ENCODE measurements at regions not wholly inside any gene's neighbourhood (a gene's known extent, or its start where the extent isn't known, plus 50 kb on each side); places are given as distances from the start of the nearest gene placed in this dataset.

DNA sequence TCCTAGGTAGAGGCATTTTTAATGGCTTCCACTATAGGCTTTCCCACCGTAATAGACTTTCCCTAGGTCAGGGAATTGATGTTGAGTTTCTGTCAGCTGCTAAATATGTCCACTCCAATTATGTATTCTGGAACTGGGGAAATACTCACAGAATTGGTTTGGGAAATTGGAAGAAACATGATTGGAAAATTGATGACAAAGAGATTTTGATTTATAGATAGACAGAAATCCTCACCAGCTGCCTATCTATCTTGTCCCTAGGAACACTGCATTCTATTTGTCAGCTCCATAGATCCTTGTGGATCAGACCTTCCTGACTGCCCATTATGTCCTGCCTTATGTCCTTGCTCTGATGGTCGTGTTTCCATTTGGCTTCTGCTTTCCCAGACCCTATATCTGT is 75.6 kb upstream of the TNIK start:
- H3K27me3 Mint-ChIP-seq, result no peaks in the 10 kb centered on the region
- TF ChIP-seq, protein P1, sequence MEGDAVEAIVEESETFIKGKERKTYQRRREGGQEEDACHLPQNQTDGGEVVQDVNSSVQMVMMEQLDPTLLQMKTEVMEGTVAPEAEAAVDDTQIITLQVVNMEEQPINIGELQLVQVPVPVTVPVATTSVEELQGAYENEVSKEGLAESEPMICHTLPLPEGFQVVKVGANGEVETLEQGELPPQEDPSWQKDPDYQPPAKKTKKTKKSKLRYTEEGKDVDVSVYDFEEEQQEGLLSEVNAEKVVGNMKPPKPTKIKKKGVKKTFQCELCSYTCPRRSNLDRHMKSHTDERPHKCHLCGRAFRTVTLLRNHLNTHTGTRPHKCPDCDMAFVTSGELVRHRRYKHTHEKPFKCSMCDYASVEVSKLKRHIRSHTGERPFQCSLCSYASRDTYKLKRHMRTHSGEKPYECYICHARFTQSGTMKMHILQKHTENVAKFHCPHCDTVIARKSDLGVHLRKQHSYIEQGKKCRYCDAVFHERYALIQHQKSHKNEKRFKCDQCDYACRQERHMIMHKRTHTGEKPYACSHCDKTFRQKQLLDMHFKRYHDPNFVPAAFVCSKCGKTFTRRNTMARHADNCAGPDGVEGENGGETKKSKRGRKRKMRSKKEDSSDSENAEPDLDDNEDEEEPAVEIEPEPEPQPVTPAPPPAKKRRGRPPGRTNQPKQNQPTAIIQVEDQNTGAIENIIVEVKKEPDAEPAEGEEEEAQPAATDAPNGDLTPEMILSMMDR (IDR thresholded peaks at IDR 0.05), result no peak
- no peak for ATAC-seq (ENCODE audit: low read depth)
- ChIA-PET CTCF (no interaction called here), POLR2A (no interaction called here)
- H3K4me3 Mint-ChIP-seq, result no peak overlapping the region
- intact Hi-C loops (cut with micrococcal nuclease), result no loop called here
- no peaks in the 10 kb centered on the region for H3K4me1 Mint-ChIP-seq
- H3K36me3 Mint-ChIP-seq (ENCODE audit: low read depth), result no peaks in the 10 kb centered on the region
- no peaks in the 10 kb centered on the region for H3K9me3 Mint-ChIP-seq
- no peak overlapping the region for H3K27ac Mint-ChIP-seq
- DNase-seq, result no peak

DNA sequence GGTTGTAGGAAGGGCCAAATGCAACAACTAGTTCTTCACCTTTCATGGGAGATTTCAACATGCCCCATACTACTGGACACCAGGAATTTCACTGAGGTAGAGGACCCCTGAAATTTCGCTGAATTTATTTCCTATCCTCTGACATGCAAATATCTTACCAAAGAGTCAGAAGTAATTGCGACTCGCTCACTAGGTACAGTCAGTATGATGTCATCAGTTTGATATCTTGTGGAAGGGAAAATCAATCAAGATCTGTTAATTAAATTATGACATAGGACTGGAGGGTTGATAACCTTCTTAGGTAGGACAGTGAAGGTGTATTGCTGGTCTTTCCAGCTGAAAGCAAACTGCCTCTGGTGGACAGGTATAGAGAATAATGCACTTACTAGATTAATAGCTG is 74.9 kb upstream of the TNIK start:
- ChIA-PET CTCF (no interaction called here), POLR2A (no interaction called here)
- H3K27me3 Mint-ChIP-seq, result no peaks in the 10 kb centered on the region
- TF ChIP-seq, protein P1 (IDR thresholded peaks at IDR 0.05), result no peak
- no peaks in the 10 kb centered on the region for H3K4me1 Mint-ChIP-seq
- no peaks in the 10 kb centered on the region for H3K9me3 Mint-ChIP-seq
- ATAC-seq (ENCODE audit: low read depth) (no peak), DNase-seq (no peak)
- H3K27ac Mint-ChIP-seq, result no peak overlapping the region
- no peak overlapping the region for H3K4me3 Mint-ChIP-seq
- no peaks in the 10 kb centered on the region for H3K36me3 Mint-ChIP-seq (ENCODE audit: low read depth)
- intact Hi-C loops (cut with micrococcal nuclease), result no loop called here

DNA sequence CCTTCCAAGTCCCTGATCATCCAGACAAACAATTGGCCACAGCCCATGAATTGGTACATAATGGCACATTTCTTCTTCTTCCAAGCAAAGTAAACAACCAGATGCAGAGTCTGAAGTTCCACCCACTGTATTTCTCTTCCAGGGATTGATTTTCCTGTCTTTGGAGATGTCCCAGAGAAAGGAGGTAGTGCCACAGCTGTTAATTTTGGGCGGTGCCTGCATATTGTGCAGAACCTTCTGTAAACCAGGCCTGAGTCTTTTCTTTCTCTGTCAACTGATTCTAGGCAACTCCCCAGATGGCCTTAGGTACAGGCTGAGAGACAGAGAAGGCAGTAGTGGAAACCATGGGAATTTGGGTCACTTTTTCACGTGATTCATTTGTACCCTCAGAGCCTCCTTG is 73.5 kb upstream of the TNIK start:
- ChIA-PET POLR2A (no interaction called here), CTCF (no interaction called here)
- no peak overlapping the region for H3K27ac Mint-ChIP-seq
- ATAC-seq (ENCODE audit: low read depth), result no peak
- H3K27me3 Mint-ChIP-seq, result no peaks in the 10 kb centered on the region
- no peak for DNase-seq
- no peaks in the 10 kb centered on the region for H3K36me3 Mint-ChIP-seq (ENCODE audit: low read depth)
- TF ChIP-seq, protein P1 (IDR thresholded peaks at IDR 0.05), result no peak
- H3K4me1 Mint-ChIP-seq, result no peaks in the 10 kb centered on the region
- no peaks in the 10 kb centered on the region for H3K9me3 Mint-ChIP-seq
- intact Hi-C loops (cut with micrococcal nuclease), result no loop called here
- H3K4me3 Mint-ChIP-seq, result no peak overlapping the region

DNA sequence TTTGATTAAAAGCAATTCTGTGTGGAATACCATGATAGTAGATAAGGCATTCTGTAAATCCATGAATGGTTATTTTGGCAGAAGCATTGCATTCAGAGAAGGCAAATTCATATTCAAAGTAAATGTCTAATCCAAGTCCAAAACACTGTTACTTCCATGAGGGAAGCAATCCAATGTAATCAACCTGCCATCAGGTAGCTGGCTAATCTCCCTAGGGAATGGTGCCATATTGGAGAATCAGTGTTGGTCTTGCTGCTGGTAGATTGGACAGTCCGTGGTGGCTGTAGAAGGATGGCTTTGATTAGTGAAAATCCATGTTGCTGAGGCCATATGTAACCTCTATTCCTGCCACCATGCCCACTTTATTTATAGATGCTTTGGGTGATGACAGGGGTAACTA is 72.1 kb upstream of the TNIK start:
- Mint-ChIP-seq H3K9me3 (no peaks in the 10 kb centered on the region), H3K4me3 (no peak overlapping the region), H3K36me3 (ENCODE audit: low read depth) (no peaks in the 10 kb centered on the region), H3K27ac (no peak overlapping the region), H3K4me1 (no peaks in the 10 kb centered on the region), H3K27me3 (no peaks in the 10 kb centered on the region)
- ATAC-seq (ENCODE audit: low read depth), result no peak
- TF ChIP-seq, protein P1 (IDR thresholded peaks at IDR 0.05), result no peak
- intact Hi-C loops (cut with micrococcal nuclease), result no loop called here
- CTCF ChIA-PET, result no interaction called here
- no peak for DNase-seq
- POLR2A ChIA-PET, result no interaction called here

DNA sequence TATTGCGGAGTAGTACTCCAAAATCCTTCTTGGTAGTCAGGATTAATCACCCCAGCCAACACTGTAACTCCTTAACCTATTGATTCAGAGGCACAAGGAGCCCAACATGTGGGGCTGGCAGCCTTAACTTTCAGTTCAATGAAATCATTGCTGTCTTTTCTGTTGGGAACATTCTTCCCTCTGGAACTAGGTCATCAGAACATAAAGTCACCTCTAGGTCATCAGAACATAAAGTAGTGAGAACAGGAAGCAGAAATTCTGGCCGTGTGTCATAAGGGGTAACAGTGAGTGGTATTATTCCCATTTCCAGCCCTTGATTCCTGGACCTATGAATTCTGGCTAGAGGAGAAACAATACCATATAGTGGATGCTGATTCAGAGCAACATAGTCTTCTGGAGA is 71.5 kb upstream of the TNIK start:
- TF ChIP-seq, protein P1 (IDR thresholded peaks at IDR 0.05), result no peak
- Mint-ChIP-seq H3K36me3 (ENCODE audit: low read depth) (no peaks in the 10 kb centered on the region), H3K9me3 (no peaks in the 10 kb centered on the region), H3K4me1 (no peaks in the 10 kb centered on the region), H3K27me3 (no peaks in the 10 kb centered on the region), H3K4me3 (no peak overlapping the region), H3K27ac (no peak overlapping the region)
- DNase-seq (no peak), ATAC-seq (ENCODE audit: low read depth) (no peak)
- ChIA-PET POLR2A (no interaction called here), CTCF (no interaction called here)
- intact Hi-C loops (cut with micrococcal nuclease), result no loop called here
